Smooth muscle cell (in vitro differentiated cells): ENCODE measurements at regions not wholly inside any gene's neighbourhood (a gene's known extent, or its start where the extent isn't known, plus 50 kb on each side); places are given as distances from the start of the nearest gene placed in this dataset.

Experiments used
- DNase-seq: peaks from one replicate; lab custom pipeline; 2025; ENCODE audit not compliant: unreplicated experiment; lab: John Stamatoyannopoulos, UW
- H2AFZ ChIP-seq: fragments of 200-600 bp; sonication (generic); 2 replicates; pipeline ENCODE4 v1.6.0; 2016; ENCODE audit warnings: antibody characterized with exemption, low read depth, mild to moderate bottlenecking
- H3F3A ChIP-seq: fragments of 200-600 bp; sonication (generic); 2 replicates; pipeline ENCODE4 v1.6.0; 2017; ENCODE audit warnings: antibody characterized with exemption, low read depth
- H3K27ac ChIP-seq: fragments of 200-600 bp; sonication (generic); 2 replicates; pipeline ENCODE4 v1.5.1; 2016; ENCODE audit warnings: low read depth, mild to moderate bottlenecking
- H3K27me3 ChIP-seq: fragments of 200-600 bp; sonication (generic); 2 replicates; pipeline ENCODE4 v1.6.1; 2016; ENCODE audit warnings: low read depth, mild to moderate bottlenecking
- H3K36me3 ChIP-seq: fragments of 200-600 bp; sonication (generic); 2 replicates; pipeline ENCODE4 v1.5.1; 2016; ENCODE audit warnings: low read depth
- H3K4me1 ChIP-seq: fragments of 200-600 bp; sonication (generic); 2 replicates; pipeline ENCODE4 v1.5.1; 2016; ENCODE audit warnings: low read depth
- H3K4me2 ChIP-seq: fragments of 200-600 bp; sonication (generic); 2 replicates; pipeline ENCODE4 v1.6.0; 2016; ENCODE audit warnings: mild to moderate bottlenecking
- H3K4me3 ChIP-seq: fragments of 200-600 bp; sonication (generic); 2 replicates; pipeline ENCODE4 v1.5.1; 2016; ENCODE audit warnings: mild to moderate bottlenecking
- H3K79me2 ChIP-seq: fragments of 200-600 bp; sonication (generic); 2 replicates; pipeline ENCODE4 v1.6.0; 2016; ENCODE audit warnings: low read depth, mild to moderate bottlenecking
- H3K9ac ChIP-seq: fragments of 200-600 bp; sonication (generic); 2 replicates; pipeline ENCODE4 v1.6.0; 2016; ENCODE audit warnings: low read depth
- H3K9me3 ChIP-seq: fragments of 200-600 bp; sonication (generic); replicated peaks from 2 replicates; pipeline ENCODE4 v1.5.1; 2016; ENCODE audit warnings: low read depth
- H4K20me1 ChIP-seq: fragments of 200-600 bp; sonication (generic); 2 replicates; pipeline ENCODE4 v1.6.0; 2016; ENCODE audit warnings: low read depth
- WGBS: methylation state at CpG from one replicate; pipeline ENCODE4 v1.1.7; 2016; ENCODE audit warnings: low lambda C conversion rate; 5-methylcytosine and 5-hydroxymethylcytosine counted together
- TF ChIP-seq, protein P1 (sequence below): fragments of 200-600 bp; sonication (generic); IDR thresholded peaks from 2 replicates; pipeline ENCODE4 v1.5.1; 2017; ENCODE audit warnings: borderline replicate concordance, mild to moderate bottlenecking, antibody characterized with exemption; ENCODE audit not compliant: insufficient read depth, poor library complexity, severe bottlenecking

DNA sequence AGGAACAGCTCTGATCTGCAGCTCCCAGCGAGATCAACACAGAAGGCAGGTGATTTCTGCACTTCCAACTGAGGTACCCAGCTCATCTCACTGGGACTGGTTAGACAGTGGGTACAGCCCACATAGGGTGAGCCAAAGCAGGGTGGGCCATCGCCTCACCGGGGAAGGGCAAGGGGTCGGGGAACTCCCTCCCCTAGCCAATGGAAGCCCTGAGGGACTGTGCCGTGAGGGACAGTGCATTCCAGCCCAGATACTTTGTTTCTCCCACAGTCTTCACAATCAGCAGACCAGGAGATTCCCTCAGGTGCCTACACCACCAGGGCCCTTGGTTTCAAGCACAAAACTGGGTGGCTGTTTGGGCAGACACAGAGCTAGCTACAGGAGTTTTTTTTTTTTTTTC lies 555.9 kb downstream of the BCOR start:
- Histone ChIP-seq H3K36me3 (no peaks in the 10 kb centered on the region), H3K9ac (no peak overlapping the region), H3K79me2 (no peaks in the 10 kb centered on the region), H3K9me3 (no peaks in the 10 kb centered on the region), H3K4me2 (no peak overlapping the region), H3K4me1 (no peaks in the 10 kb centered on the region), H2AFZ (no peak overlapping the region), H4K20me1 (no peaks in the 10 kb centered on the region), H3F3A (no peaks in the 10 kb centered on the region), H3K27me3 (no peaks in the 10 kb centered on the region), H3K4me3 (no peak overlapping the region), H3K27ac (no peak overlapping the region)
- TF ChIP-seq, protein P1, sequence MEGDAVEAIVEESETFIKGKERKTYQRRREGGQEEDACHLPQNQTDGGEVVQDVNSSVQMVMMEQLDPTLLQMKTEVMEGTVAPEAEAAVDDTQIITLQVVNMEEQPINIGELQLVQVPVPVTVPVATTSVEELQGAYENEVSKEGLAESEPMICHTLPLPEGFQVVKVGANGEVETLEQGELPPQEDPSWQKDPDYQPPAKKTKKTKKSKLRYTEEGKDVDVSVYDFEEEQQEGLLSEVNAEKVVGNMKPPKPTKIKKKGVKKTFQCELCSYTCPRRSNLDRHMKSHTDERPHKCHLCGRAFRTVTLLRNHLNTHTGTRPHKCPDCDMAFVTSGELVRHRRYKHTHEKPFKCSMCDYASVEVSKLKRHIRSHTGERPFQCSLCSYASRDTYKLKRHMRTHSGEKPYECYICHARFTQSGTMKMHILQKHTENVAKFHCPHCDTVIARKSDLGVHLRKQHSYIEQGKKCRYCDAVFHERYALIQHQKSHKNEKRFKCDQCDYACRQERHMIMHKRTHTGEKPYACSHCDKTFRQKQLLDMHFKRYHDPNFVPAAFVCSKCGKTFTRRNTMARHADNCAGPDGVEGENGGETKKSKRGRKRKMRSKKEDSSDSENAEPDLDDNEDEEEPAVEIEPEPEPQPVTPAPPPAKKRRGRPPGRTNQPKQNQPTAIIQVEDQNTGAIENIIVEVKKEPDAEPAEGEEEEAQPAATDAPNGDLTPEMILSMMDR, result no peak
- DNase-seq, result no peak
- 84% methylated on average over 5 of the region's 5 CpGs for WGBS

DNA sequence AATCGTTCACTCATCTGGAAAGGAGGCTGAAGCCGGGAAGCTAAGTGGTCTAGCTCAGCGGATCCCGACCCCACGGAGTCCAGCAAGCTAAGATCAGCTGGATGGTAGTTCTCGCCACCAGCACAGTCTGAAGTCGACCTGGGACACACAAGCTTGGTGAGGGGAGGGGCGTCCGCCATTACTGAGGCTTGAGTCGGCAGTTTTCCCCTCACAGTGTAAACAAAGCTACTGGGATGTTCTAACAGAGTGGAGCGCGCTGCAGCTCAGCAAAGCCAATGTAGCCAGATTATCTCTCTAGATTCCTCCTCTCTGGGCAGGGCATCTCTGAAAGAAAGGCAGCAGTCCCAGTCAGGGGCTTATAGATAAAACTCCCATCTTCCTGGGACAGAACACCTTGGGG lies 555.4 kb downstream of the BCOR start:
- Histone ChIP-seq H2AFZ (no peak overlapping the region), H3K9me3 (no peaks in the 10 kb centered on the region), H3K27me3 (no peaks in the 10 kb centered on the region), H3F3A (no peaks in the 10 kb centered on the region), H3K36me3 (no peaks in the 10 kb centered on the region), H3K79me2 (no peaks in the 10 kb centered on the region), H3K4me2 (no peak overlapping the region), H3K9ac (no peak overlapping the region), H3K4me1 (no peaks in the 10 kb centered on the region), H3K27ac (no peak overlapping the region), H3K4me3 (no peak overlapping the region), H4K20me1 (no peaks in the 10 kb centered on the region)
- TF ChIP-seq, protein P1, result no peak
- WGBS, result 82% methylated on average over 12 of the region's 12 CpGs
- no peak for DNase-seq

DNA sequence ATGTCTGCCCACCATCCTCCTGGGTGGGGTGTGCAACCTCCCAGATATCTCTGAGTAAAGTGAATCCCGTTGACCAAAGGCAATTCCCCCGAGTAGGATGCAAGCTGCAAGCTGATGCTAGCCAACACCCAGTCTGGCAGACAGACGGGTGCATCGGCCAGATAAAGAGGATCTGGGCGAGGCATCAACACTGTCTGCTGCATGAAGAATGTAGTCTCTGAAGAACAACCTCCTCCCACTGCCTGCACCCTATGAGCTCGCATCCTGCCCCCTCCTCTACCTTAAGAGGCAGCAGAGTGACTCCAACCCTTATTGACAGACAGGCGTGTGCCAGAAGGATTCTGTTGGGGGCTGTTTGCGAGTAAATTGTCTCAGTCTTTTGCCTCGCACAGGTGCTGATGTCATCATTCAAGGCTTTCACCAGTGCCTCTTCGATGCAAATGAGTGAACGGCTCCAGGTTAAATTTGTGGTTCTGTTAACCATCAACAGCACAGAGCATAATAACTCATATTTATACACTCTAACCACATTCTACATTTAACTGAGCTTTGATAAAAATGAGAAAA lies 546.9 kb downstream of the BCOR start:
- no peak overlapping the region for H2AFZ ChIP-seq

GRCh38 chrX:39551762-39552161 lies 546.0 kb downstream of the BCOR start:
- no peak overlapping the region for H3K4me2 ChIP-seq
- no peak overlapping the region for H3K4me3 ChIP-seq
- H3K9me3 ChIP-seq, result no peaks in the 10 kb centered on the region
- TF ChIP-seq, protein P1, result no peak
- H3K27ac ChIP-seq, result no peak overlapping the region
- DNase-seq, result no peak
- WGBS, result 34% methylated on average over 2 of the region's 2 CpGs
- no peaks in the 10 kb centered on the region for H3K79me2 ChIP-seq
- no peaks in the 10 kb centered on the region for H3K36me3 ChIP-seq
- no peak overlapping the region for H3K9ac ChIP-seq
- no peaks in the 10 kb centered on the region for H3K27me3 ChIP-seq
- no peak overlapping the region for H2AFZ ChIP-seq
- no peaks in the 10 kb centered on the region for H3F3A ChIP-seq
- no peaks in the 10 kb centered on the region for H4K20me1 ChIP-seq
- H3K4me1 ChIP-seq, result no peaks in the 10 kb centered on the region

More for the DNA sequence above, 546.9 kb downstream of the BCOR start:
- no peak for DNase-seq
- Histone ChIP-seq H3K4me2 (no peak overlapping the region), H3K9ac (no peak overlapping the region), H3K79me2 (no peaks in the 10 kb centered on the region), H3F3A (no peaks in the 10 kb centered on the region), H3K9me3 (no peaks in the 10 kb centered on the region), H3K27ac (no peak overlapping the region), H3K4me3 (no peak overlapping the region), H4K20me1 (no peaks in the 10 kb centered on the region), H3K4me1 (no peaks in the 10 kb centered on the region), H3K27me3 (no peaks in the 10 kb centered on the region), H3K36me3 (no peaks in the 10 kb centered on the region)
- 54% methylated on average over 11 of the region's 11 CpGs for WGBS
- TF ChIP-seq, protein P1, result no peak
